ENCODE measurements at regions not wholly inside any gene's neighbourhood (a gene's known extent, or its start where the extent isn't known, plus 50 kb on each side); places are given as distances from the start of the nearest gene placed in this dataset.
A peak's percentile ranks its signal among the peaks of the same experiment; 100 is the strongest.
"Not testable (repeated sequence)": the region's sequence is repeated elsewhere in the genome, so short reads cannot be mapped to it uniquely, and the experiment has no call there.

DNA sequence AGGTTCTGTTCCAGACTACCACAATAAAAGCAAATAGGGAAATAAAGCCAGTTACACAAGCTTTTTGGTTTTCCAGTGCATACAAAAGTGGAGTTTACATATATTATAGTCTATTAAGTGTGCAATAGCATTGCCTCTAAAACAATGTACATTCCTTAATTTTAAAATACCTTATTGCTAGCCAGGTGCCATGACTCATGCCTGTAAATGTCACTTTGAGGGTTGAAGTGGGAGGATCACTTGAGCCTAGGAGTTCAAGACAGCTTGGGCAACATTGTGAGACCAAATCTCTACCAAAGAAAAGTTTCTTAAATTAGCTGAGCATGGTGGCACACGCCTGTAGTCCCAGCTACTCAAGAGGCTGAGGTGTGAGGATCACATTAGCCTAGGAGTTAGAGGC, 52.9 kb upstream of the IMP4 start:
- DNase-seq, result no peak

- peak in 1 of 2 experiments; percentile 38 for DNase-seq
These were observed 54.0 kb upstream of the IMP4 start for GRCh38 chr2:130288467-130289403.

GRCh38 chr2:130287656-130288026, 55.1 kb upstream of the IMP4 start:
- no peak for DNase-seq

DNA sequence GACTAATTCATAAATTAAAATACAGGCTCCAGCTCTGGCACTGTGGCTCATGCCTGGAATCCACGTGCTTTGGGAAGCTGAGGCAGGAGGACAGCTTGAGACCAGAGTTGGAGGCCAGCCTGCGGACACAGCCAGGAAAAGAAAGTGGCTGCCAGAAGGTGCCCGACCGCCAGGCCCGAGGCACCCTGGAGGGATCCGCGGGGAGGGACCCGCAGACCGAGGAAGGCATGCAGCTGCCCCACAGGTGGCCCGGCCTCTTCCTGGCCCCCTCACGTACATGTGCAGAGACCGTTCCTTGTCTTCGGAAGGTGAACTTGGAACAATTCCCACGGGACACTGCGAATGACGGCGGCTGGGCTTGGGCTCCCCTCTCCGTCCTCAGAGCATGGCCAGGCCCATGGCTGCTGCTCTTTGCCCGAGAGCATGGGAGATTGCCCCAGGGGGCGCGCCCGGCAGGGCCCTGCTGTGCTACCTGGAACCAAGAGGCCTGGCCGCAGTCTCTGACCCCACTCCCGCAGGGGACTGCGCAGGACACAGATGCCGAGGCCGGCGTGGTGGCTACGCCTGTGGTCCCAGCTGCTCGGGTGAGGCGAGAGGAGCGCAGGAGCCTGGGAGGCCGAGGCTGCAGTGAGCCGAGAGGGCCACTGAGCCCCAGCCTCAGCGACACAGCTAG, 55.6 kb upstream of the IMP4 start:
- no peak for DNase-seq

DNA sequence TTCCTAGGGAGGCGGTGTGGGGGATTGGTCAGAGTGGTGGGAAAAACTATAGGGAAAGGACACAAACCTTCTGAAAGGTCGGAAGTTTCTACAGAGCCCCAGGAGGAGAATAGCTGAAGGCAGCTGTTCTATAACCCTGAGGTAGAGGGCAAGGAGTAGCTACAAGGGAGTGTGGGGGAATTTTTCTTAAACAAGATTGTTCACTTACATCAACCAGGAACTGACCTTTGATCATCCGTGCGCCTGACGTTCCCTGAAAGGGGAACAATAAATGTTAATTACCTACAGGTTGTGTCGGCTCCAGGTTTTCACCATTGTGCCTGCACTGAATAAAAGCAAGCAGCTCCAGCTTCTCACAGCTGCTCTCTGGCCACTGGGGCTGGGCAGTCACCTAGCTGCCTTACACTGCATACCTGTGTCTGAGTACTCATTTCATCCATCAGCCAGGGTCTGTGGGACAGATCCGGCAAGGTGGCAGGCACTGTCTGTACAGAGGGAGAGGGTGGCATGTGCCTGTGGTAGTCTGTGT, 59.3 kb upstream of the IMP4 start:
- DNase-seq, result not testable (repeated sequence)

GRCh38 chr2:130279551-130279950, 63.1 kb upstream of the IMP4 start:
- DNase-seq, result peak; percentile 68 to 69

DNA sequence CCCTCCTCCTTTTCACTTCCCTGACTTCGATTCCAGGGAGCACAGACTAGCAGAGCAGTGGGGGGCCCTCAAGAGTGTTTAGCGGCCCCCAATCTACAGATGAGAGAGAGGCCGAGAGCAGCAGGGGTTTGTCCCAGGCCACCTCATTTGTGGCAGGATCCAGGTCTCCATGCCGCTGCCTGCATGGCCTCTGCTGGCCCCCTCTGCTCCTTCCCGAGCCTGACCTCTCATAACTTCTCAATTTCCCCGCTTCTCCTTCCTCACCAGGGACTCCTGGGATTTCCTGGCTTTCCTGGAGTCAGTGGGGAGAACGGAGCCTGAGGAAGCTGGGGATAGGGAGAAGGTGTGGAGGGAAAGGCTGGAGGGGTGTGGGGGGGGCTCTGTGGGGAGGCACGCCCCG, 70.1 kb upstream of the TUBA3E start:
- not testable (repeated sequence) for DNase-seq

- DNase-seq, result not testable (repeated sequence)
These were observed 69.3 kb upstream of the TUBA3E start for GRCh38 chr2:130267572-130267971.

GRCh38 chr2:130266836-130267235, 68.6 kb upstream of the TUBA3E start:
- not testable (repeated sequence) for DNase-seq

DNA sequence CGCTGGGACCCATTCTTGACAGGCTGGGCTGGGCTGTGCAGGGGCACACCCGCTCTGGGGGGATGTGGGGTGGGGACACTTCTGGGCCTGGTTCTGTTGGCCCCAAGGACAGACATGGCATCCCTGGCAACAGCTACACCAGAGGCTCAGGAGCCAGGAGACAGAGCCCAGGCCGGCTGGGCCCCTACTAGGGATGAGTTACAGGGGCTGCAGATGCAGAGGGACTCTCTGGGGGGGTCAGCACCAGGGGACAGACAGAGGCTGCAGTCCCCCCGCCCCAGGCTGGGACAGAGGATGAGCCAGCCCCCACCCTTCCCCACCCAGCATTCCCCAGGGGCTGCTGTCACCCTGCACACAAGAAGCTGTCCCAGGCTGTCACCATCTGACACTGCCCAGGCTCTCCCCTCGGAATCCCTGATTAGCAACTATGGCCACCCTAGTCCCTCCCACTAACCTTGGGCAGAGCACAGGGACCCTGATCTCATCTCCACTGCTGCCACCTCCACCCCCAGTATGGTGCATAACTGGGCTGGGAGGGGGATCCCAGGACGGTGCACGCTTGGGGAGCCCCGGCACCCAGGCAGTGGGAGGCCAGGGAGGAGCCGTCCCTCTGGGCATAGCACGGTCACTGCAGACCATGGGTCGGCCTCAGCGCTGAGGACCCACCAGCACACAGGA, 67.5 kb upstream of the TUBA3E start:
- not testable (repeated sequence) for DNase-seq

GRCh38 chr2:130264901-130265320, 66.7 kb upstream of the TUBA3E start:
- DNase-seq, result not testable (repeated sequence)

- DNase-seq, result no peak
These were observed 66.3 kb upstream of the TUBA3E start for GRCh38 chr2:130264501-130264900.

DNA sequence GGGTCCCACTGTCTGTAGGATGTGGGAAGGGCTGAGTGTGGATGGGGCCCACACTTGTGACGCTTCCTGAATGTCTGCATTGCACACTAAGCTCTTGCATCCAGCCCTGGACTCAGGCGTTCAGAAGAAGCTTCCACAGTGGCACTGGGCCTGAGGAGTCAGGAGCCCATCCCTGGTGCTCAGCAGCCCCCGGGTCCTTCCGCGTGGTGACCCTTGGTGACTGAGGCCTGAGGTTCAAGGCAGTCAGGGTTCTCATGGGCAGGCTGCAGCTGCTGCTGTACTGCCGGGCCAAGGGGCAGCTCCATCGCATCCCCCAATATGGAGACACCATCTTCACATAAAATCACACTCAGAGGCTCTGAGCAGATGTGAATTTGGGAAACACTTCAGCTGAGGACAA, 65.8 kb upstream of the TUBA3E start:
- DNase-seq, result no peak

DNA sequence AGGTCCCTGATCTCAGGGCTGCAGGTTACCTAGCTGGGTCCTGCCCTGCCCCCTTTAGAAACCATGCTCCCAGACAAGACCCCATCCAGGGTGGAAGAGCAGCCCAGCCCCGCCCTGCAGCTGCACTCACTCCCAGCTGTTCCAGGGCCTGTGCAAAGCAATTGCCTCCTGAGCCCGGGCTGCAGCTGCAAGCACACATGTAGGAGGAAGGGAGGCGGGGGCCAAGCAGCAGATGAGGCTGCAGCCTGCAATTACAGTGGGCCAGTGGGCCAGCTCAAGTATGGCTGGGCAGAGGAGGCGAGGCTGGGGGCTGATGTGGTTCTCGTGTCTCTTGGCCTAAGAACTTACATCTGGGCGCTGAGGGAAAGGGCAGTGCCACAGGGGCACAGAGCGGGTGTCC, 65.4 kb upstream of the TUBA3E start:
- DNase-seq, result no peak

- no peak for DNase-seq
These were observed 63.9 kb upstream of the TUBA3E start for GRCh38 chr2:130261970-130262760.

- no peak for DNase-seq
These were observed 62.9 kb upstream of the TUBA3E start for GRCh38 chr2:130261099-130261498.

DNA sequence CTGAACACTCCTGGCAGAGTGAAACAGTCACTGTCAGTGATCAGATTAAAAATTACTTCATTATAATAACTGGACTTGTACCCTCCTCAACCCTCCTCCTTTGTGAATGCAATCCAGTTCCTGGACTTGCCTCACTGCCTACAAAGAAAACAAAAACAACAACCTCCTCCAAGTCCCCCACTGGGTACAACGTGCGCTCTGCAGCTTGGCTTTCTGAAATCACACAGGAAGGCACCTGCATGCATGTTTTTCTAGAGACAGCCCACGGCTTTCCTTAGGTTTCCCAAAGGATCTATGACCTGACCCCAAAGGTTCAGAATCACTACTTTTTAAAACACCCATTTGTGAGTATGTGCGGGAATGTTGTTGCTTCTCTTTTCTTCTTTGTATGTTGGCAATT, 61.4 kb upstream of the TUBA3E start:
- DNase-seq, result no peak

- DNase-seq, result no peak
These were observed 60.1 kb upstream of the TUBA3E start for GRCh38 chr2:130258356-130258755.

- peak; percentile 50 to 51 for DNase-seq
These were observed 54.8 kb upstream of the TUBA3E start for GRCh38 chr2:130252880-130253645.

GRCh38 chr2:130251873-130252620, 53.8 kb upstream of the TUBA3E start:
- DNase-seq, result peak in 1 of 2 experiments; percentile 14

- peak in 1 of 2 experiments; percentile 27 for DNase-seq
These were observed 53.3 kb upstream of the TUBA3E start for GRCh38 chr2:130251535-130251872.
